ENCODE measurements at regions not wholly inside any gene's neighbourhood (a gene's known extent, or its start where the extent isn't known, plus 50 kb on each side); places are given as distances from the start of the nearest gene placed in this dataset.

DNA sequence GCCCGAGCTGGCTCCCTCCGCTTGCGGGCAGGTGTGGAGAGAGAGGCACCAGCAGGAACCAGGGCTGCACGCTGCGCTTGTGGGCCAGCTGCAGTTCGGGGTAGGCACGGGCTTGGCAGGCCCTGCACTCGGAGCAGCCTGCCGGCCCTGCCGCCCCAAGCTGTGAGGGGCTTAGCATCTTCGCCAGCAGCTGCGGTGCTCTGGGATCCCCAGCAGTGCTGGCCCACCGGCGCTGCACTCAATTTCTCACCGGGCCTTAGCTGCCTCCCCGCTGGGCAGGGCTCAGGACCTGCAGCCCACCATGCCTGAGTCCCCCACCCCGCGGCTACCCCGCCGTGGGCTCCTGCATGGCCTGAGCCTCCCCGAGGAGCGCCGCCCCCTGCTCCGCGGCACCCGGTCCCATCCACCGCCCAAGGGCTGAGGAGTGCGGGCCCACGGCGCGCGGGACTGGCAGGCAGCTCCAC lies 434.4 kb upstream of the RGPD4 start:
- Mint-ChIP-seq H3K9me3 (peaks cover 8 to 19% of the 10 kb centered on the region in 2 donors), H3K27ac (no peak overlapping the region), H3K27me3 (no peaks in the 10 kb centered on the region), H3K4me1 (ENCODE audit: low read depth in 2 of 2) (no peaks in the 10 kb centered on the region), H3K4me3 (no peak overlapping the region), H3K36me3 (ENCODE audit: insufficient read depth) (no peaks in the 10 kb centered on the region)
- no peak for ATAC-seq (replicated peaks)
- DNase-seq = no peak

GRCh38 chr2:107393516-107393915 lies 433.2 kb upstream of the RGPD4 start:
- no peaks in the 10 kb centered on the region for H3K27me3 Mint-ChIP-seq
- no peaks in the 10 kb centered on the region for H3K36me3 Mint-ChIP-seq (ENCODE audit: insufficient read depth)
- no peak overlapping the region for H3K27ac Mint-ChIP-seq
- ATAC-seq (replicated peaks) = no peak
- H3K9me3 Mint-ChIP-seq = peaks cover 3 to 15% of the 10 kb centered on the region in 2 donors
- H3K4me3 Mint-ChIP-seq = no peak overlapping the region
- DNase-seq = no peak
- no peaks in the 10 kb centered on the region for H3K4me1 Mint-ChIP-seq (ENCODE audit: low read depth in 2 of 2)

GRCh38 chr2:107398683-107399082 lies 428.0 kb upstream of the RGPD4 start:
- DNase-seq = no peak
- no peaks in the 10 kb centered on the region for H3K4me1 Mint-ChIP-seq (ENCODE audit: low read depth in 2 of 2)
- no peak for ATAC-seq (replicated peaks)
- no peak overlapping the region for H3K27ac Mint-ChIP-seq
- H3K9me3 Mint-ChIP-seq = peaks cover 3 to 23% of the 10 kb centered on the region in 2 donors
- no peaks in the 10 kb centered on the region for H3K36me3 Mint-ChIP-seq (ENCODE audit: insufficient read depth)
- H3K4me3 Mint-ChIP-seq = no peak overlapping the region
- no peaks in the 10 kb centered on the region for H3K27me3 Mint-ChIP-seq

- Mint-ChIP-seq H3K4me3 (no peak overlapping the region), H3K9me3 (peaks cover 2 to 20% of the 10 kb centered on the region in 2 donors), H3K4me1 (ENCODE audit: low read depth in 2 of 2) (no peaks in the 10 kb centered on the region), H3K36me3 (ENCODE audit: insufficient read depth) (no peaks in the 10 kb centered on the region), H3K27ac (no peak overlapping the region), H3K27me3 (no peaks in the 10 kb centered on the region)
- DNase-seq (no peak), ATAC-seq (replicated peaks) (no peak)
Observed at GRCh38 chr2:107402330-107402729, 424.4 kb upstream of the RGPD4 start.

- Mint-ChIP-seq H3K4me1 (ENCODE audit: low read depth in 2 of 2) (no peaks in the 10 kb centered on the region), H3K4me3 (no peak overlapping the region), H3K9me3 (peaks cover 2 to 7% of the 10 kb centered on the region in 2 donors), H3K27ac (no peak overlapping the region), H3K27me3 (no peaks in the 10 kb centered on the region), H3K36me3 (ENCODE audit: insufficient read depth) (no peaks in the 10 kb centered on the region)
- ATAC-seq (replicated peaks) (no peak), DNase-seq (no peak)
Observed at GRCh38 chr2:107405261-107405660, 421.4 kb upstream of the RGPD4 start.

- Mint-ChIP-seq H3K4me3 (no peak overlapping the region), H3K27ac (no peak overlapping the region), H3K4me1 (ENCODE audit: low read depth in 2 of 2) (no peaks in the 10 kb centered on the region), H3K36me3 (ENCODE audit: insufficient read depth) (no peaks in the 10 kb centered on the region), H3K27me3 (no peaks in the 10 kb centered on the region), H3K9me3 (peaks cover 4% of the 10 kb centered on the region in 2 donors)
- no peak for DNase-seq
- no peak for ATAC-seq (replicated peaks)
Observed at GRCh38 chr2:107407017-107407416, 419.7 kb upstream of the RGPD4 start.

DNA sequence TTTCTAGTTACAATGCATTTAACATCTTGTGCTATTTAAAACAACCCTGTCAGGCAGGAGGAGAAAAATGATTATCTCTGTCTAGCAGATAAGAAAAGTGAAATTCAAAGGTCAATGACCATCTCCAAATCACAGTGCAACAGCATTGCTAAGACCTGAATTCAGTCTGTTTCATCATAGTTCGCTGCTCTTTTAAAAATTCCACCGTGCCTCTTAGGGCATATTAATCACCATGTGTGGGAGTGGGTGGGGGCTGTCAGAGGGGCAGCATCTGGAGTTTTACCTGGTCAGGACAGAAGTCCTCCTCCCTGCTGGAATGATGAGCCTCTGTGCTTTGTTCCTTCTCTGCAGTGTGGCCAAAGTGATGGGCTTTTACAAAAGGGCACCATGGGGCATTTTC lies 418.7 kb upstream of the RGPD4 start:
- no peaks in the 10 kb centered on the region for H3K36me3 Mint-ChIP-seq (ENCODE audit: insufficient read depth)
- no peak overlapping the region for H3K4me3 Mint-ChIP-seq
- peaks cover 0 to 4% of the 10 kb centered on the region in 2 donors for H3K9me3 Mint-ChIP-seq
- H3K27ac Mint-ChIP-seq = no peak overlapping the region
- DNase-seq = no peak
- no peaks in the 10 kb centered on the region for H3K4me1 Mint-ChIP-seq (ENCODE audit: low read depth in 2 of 2)
- ATAC-seq (replicated peaks) = no peak
- H3K27me3 Mint-ChIP-seq = no peaks in the 10 kb centered on the region

- no peaks in the 10 kb centered on the region for H3K4me1 Mint-ChIP-seq (ENCODE audit: low read depth in 2 of 2)
- peaks cover 0 to 2% of the 10 kb centered on the region in 2 donors for H3K9me3 Mint-ChIP-seq
Observed at GRCh38 chr2:107411267-107411666, 415.4 kb upstream of the RGPD4 start.

DNA sequence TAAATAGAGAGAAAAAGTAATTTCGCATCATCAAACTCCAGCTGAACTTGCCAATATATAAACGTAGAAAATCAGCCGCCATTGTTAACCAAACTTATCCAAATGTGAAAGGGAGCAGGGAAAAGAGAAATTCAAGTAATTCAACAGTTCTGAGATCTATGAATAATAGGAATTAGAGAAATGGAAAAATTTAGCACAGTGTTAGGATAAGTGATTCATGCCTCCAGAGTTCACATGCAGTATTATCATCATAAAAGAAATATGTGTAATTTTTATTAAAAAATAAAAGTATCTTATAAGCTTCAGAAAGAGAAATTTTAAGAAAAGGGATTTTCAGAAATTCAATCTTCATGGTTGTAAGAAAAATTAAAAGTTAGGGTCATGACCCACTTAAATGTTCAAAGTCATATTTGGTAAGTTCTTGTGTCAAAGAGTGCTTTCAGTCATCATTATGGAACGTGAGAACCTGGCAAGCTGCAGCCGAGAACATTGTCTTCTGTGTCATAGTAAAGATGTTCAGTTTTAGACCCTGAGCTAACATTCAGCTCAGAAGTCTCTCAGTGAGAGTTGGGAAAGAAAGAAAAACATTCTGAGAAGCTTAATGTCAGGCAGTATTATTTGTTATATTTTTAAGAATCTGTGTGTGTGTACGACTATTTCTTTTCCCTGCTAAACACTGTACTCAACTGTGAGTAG lies 414.3 kb upstream of the RGPD4 start:
- ATAC-seq (replicated peaks) = no peak
- no peaks in the 10 kb centered on the region for H3K4me1 Mint-ChIP-seq (ENCODE audit: low read depth in 2 of 2)
- no peaks in the 10 kb centered on the region for H3K27me3 Mint-ChIP-seq
- H3K9me3 Mint-ChIP-seq = peaks cover 2 to 4% of the 10 kb centered on the region in 2 donors
- no peak overlapping the region for H3K27ac Mint-ChIP-seq
- H3K4me3 Mint-ChIP-seq = no peak overlapping the region
- no peak for DNase-seq
- H3K36me3 Mint-ChIP-seq (ENCODE audit: insufficient read depth) = no peaks in the 10 kb centered on the region

More at GRCh38 chr2:107411267-107411666, 415.4 kb upstream of the RGPD4 start:
- no peak for DNase-seq
- H3K36me3 Mint-ChIP-seq (ENCODE audit: insufficient read depth) = no peaks in the 10 kb centered on the region
- no peak for ATAC-seq (replicated peaks)
- no peak overlapping the region for H3K27ac Mint-ChIP-seq
- no peaks in the 10 kb centered on the region for H3K27me3 Mint-ChIP-seq
- no peak overlapping the region for H3K4me3 Mint-ChIP-seq

GRCh38 chr2:107412981-107413380 lies 413.7 kb upstream of the RGPD4 start:
- Mint-ChIP-seq H3K27ac (no peak overlapping the region), H3K36me3 (ENCODE audit: insufficient read depth) (no peaks in the 10 kb centered on the region), H3K4me3 (no peak overlapping the region), H3K4me1 (ENCODE audit: low read depth in 2 of 2) (no peaks in the 10 kb centered on the region), H3K9me3 (peaks cover 2 to 8% of the 10 kb centered on the region in 2 donors), H3K27me3 (no peaks in the 10 kb centered on the region)
- ATAC-seq (replicated peaks) (no peak), DNase-seq (no peak)

DNA sequence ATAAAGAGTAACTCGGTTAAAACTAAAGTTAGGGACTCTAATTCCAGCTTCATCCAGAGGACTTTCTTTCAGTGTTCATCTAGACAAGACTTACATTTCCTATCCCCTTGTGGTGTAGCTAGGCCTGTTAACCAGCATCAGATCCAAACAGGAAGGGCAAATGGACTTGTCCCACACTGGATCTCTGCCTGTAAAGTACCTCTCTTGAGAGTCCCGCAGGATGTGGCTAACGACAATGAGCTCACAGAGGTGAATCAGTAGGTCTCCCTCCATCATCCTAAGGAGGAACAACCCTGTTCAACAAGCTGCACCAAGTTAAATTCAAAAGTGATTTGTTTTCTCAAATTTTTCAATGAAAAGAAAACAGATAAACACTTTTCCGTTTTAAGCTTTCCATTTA lies 412.3 kb upstream of the RGPD4 start:
- no peaks in the 10 kb centered on the region for H3K27me3 Mint-ChIP-seq
- DNase-seq (no peak), ATAC-seq (replicated peaks) (no peak)
- H3K27ac Mint-ChIP-seq = no peak overlapping the region
- H3K36me3 Mint-ChIP-seq (ENCODE audit: insufficient read depth) = no peaks in the 10 kb centered on the region
- H3K4me1 Mint-ChIP-seq (ENCODE audit: low read depth in 2 of 2) = no peaks in the 10 kb centered on the region
- no peak overlapping the region for H3K4me3 Mint-ChIP-seq
- peaks cover 2 to 8% of the 10 kb centered on the region in 2 donors for H3K9me3 Mint-ChIP-seq

GRCh38 chr2:107418708-107419107 lies 408.0 kb upstream of the RGPD4 start:
- Mint-ChIP-seq H3K4me3 (no peak overlapping the region), H3K4me1 (ENCODE audit: low read depth in 2 of 2) (no peaks in the 10 kb centered on the region), H3K36me3 (ENCODE audit: insufficient read depth) (no peaks in the 10 kb centered on the region), H3K27ac (no peak overlapping the region), H3K9me3 (peaks cover 0 to 8% of the 10 kb centered on the region in 2 donors), H3K27me3 (no peaks in the 10 kb centered on the region)
- no peak for ATAC-seq (replicated peaks)
- no peak for DNase-seq

- no peaks in the 10 kb centered on the region for H3K4me1 Mint-ChIP-seq (ENCODE audit: low read depth in 2 of 2)
- DNase-seq (no peak), ATAC-seq (replicated peaks) (no peak)
- H3K36me3 Mint-ChIP-seq (ENCODE audit: insufficient read depth) = no peaks in the 10 kb centered on the region
- H3K27ac Mint-ChIP-seq = no peak overlapping the region
- no peak overlapping the region for H3K4me3 Mint-ChIP-seq
- H3K27me3 Mint-ChIP-seq = no peaks in the 10 kb centered on the region
- peaks cover 0 to 8% of the 10 kb centered on the region in 2 donors for H3K9me3 Mint-ChIP-seq
Observed at GRCh38 chr2:107419191-107419590, 407.5 kb upstream of the RGPD4 start.

GRCh38 chr2:107428781-107429180 lies 397.9 kb upstream of the RGPD4 start:
- Mint-ChIP-seq H3K4me3 (no peak overlapping the region), H3K36me3 (ENCODE audit: insufficient read depth) (no peaks in the 10 kb centered on the region), H3K9me3 (peaks cover 2 to 23% of the 10 kb centered on the region in 2 donors), H3K27ac (no peak overlapping the region), H3K27me3 (no peaks in the 10 kb centered on the region), H3K4me1 (ENCODE audit: low read depth in 2 of 2) (no peaks in the 10 kb centered on the region)
- no peak for ATAC-seq (replicated peaks)
- no peak for DNase-seq

Measured in effector memory CD8-positive, alpha-beta T cell (primary cell).